GM12878 (cell line): ENCODE measurements at regions not wholly inside any gene's neighbourhood (a gene's known extent, or its start where the extent isn't known, plus 50 kb on each side); places are given as distances from the start of the nearest gene placed in this dataset.

Source experiments
- ATAC-seq: fragments of 200-7000 bp; cut with Tn5 transposase; 3 replicates; pipeline ENCODE4 v1.9.1; 2020; ENCODE audit warnings: mild to moderate bottlenecking, moderate library complexity
- BruUV-seq: library from RNA; stranded (reverse); fragments of 400-500 nt; replicated peaks from 2 replicates; lab custom pipeline; 2021; lab: Mats Ljungman, UMichigan
- CTCF ChIA-PET: fragments of 300-600 bp; sonication (Branson Sonifier 250); formaldehyde crosslinking; extraction: SDS; loops from one replicate; lab custom pipeline; 2021; ENCODE audit warnings: inconsistent platforms; lab: Yijun Ruan, JAX
- POLR2A ChIA-PET: fragments of 350-600 bp; formaldehyde crosslinking; extraction: SDS; loops from one replicate; lab custom pipeline; 2021; ENCODE audit warnings: inconsistent platforms; lab: Charles Lee
- RAD21 ChIA-PET: fragments of 300-600 bp; sonication (Branson Sonifier 250); formaldehyde crosslinking; loops from one replicate; lab custom pipeline; 2023; ENCODE audit warnings: antibody characterized with exemption; ENCODE audit not compliant: unreplicated experiment; lab: Charles Lee
- SMC1A ChIA-PET: fragments of 300-600 bp; sonication (Branson Sonifier 250); formaldehyde crosslinking; loops from one replicate; lab custom pipeline; 2023; ENCODE audit not compliant: unreplicated experiment, uncharacterized antibody; lab: Charles Lee
- DNase-seq: peaks from one replicate; pipeline ENCODE4 v3.0.0-alpha.2; 2011; ENCODE audit warnings: low read depth, low spot score
- FAIRE-seq: peaks from 3 replicates; lab custom pipeline; 2011; peaks lifted over from hg19 to GRCh38; lab: Jason Lieb, UNC
- H2AFZ ChIP-seq: 2 replicates; pipeline ENCODE4 v1.6.0; 2011; ENCODE audit warnings: low read depth, low read length, control low read depth; ENCODE audit not compliant: control insufficient read depth
- H3K27ac ChIP-seq: 2 replicates; pipeline ENCODE4 v1.5.1; 2011; ENCODE audit warnings: control low read depth; ENCODE audit not compliant: control insufficient read depth, insufficient read depth
- H3K27me3 ChIP-seq, 2 experiments: replicated peaks in 1 of 2; 2 replicates each; pipeline versions ENCODE4 v1.6.0 to v1.6.1; 2011; ENCODE audit warnings: low read length in 1 of 2; ENCODE audit not compliant: control insufficient read depth in 2 of 2, insufficient read depth in 2 of 2
- H3K36me3 ChIP-seq, 2 experiments: 2 replicates each; pipeline ENCODE4 v1.5.1; 2011; ENCODE audit warnings: low read length in 1 of 2; ENCODE audit not compliant: control insufficient read depth in 2 of 2, insufficient read depth in 2 of 2
- H3K4me1 ChIP-seq: 2 replicates; pipeline ENCODE4 v1.6.1; 2011; ENCODE audit warnings: mild to moderate bottlenecking, low read length, moderate library complexity, mixed read lengths; ENCODE audit not compliant: control insufficient read depth, insufficient read depth
- H3K4me2 ChIP-seq: 2 replicates; pipeline ENCODE4 v1.6.0; 2011; ENCODE audit warnings: control low read depth; ENCODE audit not compliant: control insufficient read depth, insufficient read depth
- H3K4me3 ChIP-seq: fragments of 200-600 bp; sonication (generic); 2 replicates; pipeline ENCODE4 v1.5.1; 2016
- H3K79me2 ChIP-seq: 2 replicates; pipeline ENCODE4 v1.6.0; 2011; ENCODE audit warnings: low read length; ENCODE audit not compliant: control insufficient read depth, insufficient read depth
- H3K9ac ChIP-seq: 2 replicates; pipeline ENCODE4 v1.8.0; 2011; ENCODE audit warnings: low read length, control low read depth, mixed read lengths; ENCODE audit not compliant: control insufficient read depth, insufficient read depth
- H3K9me3 ChIP-seq: replicated peaks from 3 replicates; pipeline ENCODE4 v1.5.1; 2011; ENCODE audit warnings: mild to moderate bottlenecking, low read length; ENCODE audit not compliant: control insufficient read depth, insufficient read depth
- H4K20me1 ChIP-seq: 2 replicates; pipeline ENCODE4 v1.6.0; 2011; ENCODE audit not compliant: control insufficient read depth, insufficient read depth
- MEF2A ChIP-seq: IDR thresholded peaks from 2 replicates; pipeline ENCODE4 v1.6.1; 2011; ENCODE audit warnings: low read depth, mild to moderate bottlenecking, low read length, moderate library complexity; ENCODE audit not compliant: insufficient read depth
- SP1 ChIP-seq: IDR thresholded peaks from one replicate; pipeline ENCODE4 v1.6.1; 2011; ENCODE audit warnings: low read depth, low read length
- in situ Hi-C: fragments of 300-500 bp; cut with MboI; formaldehyde crosslinking; loops from 9 replicates; pipeline ENCODE4 v1.14.3; 2018; ENCODE audit warnings: mixed read lengths
- intact Hi-C: fragments of 100-400 bp; cut with micrococcal nuclease; formaldehyde crosslinking; loops from one replicate; pipeline ENCODE4 v1.14.2; 2022; ENCODE audit not compliant: unreplicated experiment
- TF ChIP-seq, protein P1 (sequence below): fragments of 450-650 bp; IDR thresholded peaks from 2 replicates; pipeline ENCODE4 v1.6.1; 2016; ENCODE audit warnings: mild to moderate bottlenecking, moderate library complexity, borderline replicate concordance

DNA sequence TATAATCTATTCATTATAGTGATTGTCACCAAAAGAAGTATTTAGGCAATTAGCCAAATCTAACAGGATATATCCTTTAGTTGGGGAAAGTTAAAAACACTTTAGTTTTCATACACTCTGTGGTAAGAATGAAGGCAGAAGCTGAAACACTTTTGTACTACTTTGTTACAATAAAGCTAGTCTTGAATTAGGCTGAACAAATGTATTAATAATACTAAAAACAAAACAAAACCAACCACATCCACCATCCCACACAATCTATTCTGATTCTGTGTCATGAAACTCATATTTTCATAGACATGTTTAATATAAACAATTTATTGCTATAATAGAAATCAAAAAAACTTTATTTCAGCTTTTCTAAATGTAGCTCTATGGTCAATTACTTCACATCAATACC lies 508.8 kb downstream of the ZEB2 start:
- Histone ChIP-seq H3K4me1 (no peaks in the 10 kb centered on the region), H3K36me3 (no peaks in the 10 kb centered on the region), H3K9ac (no peak overlapping the region), H2AFZ (no peak overlapping the region), H3K4me2 (no peak overlapping the region), H3K79me2 (no peaks in the 10 kb centered on the region), H4K20me1 (no peaks in the 10 kb centered on the region), H3K9me3 (no peaks in the 10 kb centered on the region), H3K27me3 (no peaks in the 10 kb centered on the region), H3K4me3 (no peak overlapping the region), H3K27ac (no peak overlapping the region)
- POLR2A ChIA-PET = interaction anchor here (0.6 to 1.0 kb wide), 3 partner anchors 29 to 279 kb away, joined by 3 to 4 read pairs (median 4); no protein-coding TSS in a partner anchor
- FAIRE-seq (no peak), DNase-seq (no peak), ATAC-seq (peak; percentile 25)
- intact Hi-C loops (no loop called here), in situ Hi-C loops (no loop called here)
- SMC1A ChIA-PET = interaction anchor here (0.6 to 1.9 kb wide), 8 partner anchors 9 to 274 kb away, joined by 3 to 6 read pairs (median 3); no protein-coding TSS in a partner anchor
- BruUV-seq = no TSS peak
- RAD21 ChIA-PET = interaction anchor here (0.7 to 1.4 kb wide), 2 partner anchors 58 to 250 kb away, joined by 3 read pairs; no protein-coding TSS in a partner anchor
- TF ChIP-seq, protein P1, sequence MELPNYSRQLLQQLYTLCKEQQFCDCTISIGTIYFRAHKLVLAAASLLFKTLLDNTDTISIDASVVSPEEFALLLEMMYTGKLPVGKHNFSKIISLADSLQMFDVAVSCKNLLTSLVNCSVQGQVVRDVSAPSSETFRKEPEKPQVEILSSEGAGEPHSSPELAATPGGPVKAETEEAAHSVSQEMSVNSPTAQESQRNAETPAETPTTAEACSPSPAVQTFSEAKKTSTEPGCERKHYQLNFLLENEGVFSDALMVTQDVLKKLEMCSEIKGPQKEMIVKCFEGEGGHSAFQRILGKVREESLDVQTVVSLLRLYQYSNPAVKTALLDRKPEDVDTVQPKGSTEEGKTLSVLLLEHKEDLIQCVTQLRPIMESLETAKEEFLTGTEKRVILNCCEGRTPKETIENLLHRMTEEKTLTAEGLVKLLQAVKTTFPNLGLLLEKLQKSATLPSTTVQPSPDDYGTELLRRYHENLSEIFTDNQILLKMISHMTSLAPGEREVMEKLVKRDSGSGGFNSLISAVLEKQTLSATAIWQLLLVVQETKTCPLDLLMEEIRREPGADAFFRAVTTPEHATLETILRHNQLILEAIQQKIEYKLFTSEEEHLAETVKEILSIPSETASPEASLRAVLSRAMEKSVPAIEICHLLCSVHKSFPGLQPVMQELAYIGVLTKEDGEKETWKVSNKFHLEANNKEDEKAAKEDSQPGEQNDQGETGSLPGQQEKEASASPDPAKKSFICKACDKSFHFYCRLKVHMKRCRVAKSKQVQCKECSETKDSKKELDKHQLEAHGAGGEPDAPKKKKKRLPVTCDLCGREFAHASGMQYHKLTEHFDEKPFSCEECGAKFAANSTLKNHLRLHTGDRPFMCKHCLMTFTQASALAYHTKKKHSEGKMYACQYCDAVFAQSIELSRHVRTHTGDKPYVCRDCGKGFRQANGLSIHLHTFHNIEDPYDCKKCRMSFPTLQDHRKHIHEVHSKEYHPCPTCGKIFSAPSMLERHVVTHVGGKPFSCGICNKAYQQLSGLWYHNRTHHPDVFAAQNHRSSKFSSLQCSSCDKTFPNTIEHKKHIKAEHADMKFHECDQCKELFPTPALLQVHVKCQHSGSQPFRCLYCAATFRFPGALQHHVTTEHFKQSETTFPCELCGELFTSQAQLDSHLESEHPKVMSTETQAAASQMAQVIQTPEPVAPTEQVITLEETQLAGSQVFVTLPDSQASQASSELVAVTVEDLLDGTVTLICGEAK = peak; percentile 77; the same call in 1 of the 2 replicates
- TF ChIP-seq MEF2A = 0 out of 2 replicates have a peak, but pooled peaks have one; percentile 20
- no peak for TF ChIP-seq SP1
- CTCF ChIA-PET = interaction anchor here (1.1 to 1.7 kb wide), 3 partner anchors 13 to 310 kb away, joined by 3 to 6 read pairs (median 3); no protein-coding TSS in a partner anchor
